Keratinocyte (primary cell): ENCODE measurements at regions not wholly inside any gene's neighbourhood (a gene's known extent, or its start where the extent isn't known, plus 50 kb on each side); places are given as distances from the start of the nearest gene placed in this dataset.

Source experiments
- DNase-seq: peaks from one replicate; pipeline ENCODE4 v3.0.0-alpha.2; 2011; ENCODE audit warnings: low read depth, missing footprints, low spot score
- FAIRE-seq: peaks from 2 replicates; lab custom pipeline; 2011; peaks lifted over from hg19 to GRCh38; lab: Jason Lieb, UNC
- H2AFZ ChIP-seq: 2 replicates; pipeline ENCODE4 v1.6.0; 2012; ENCODE audit warnings: low read length, control low read depth, inconsistent platforms; ENCODE audit not compliant: control insufficient read depth
- H3K27ac ChIP-seq: 2 replicates; pipeline ENCODE4 v1.5.1; 2011; ENCODE audit warnings: low read length; ENCODE audit not compliant: control insufficient read depth, insufficient read depth
- H3K27me3 ChIP-seq: 3 replicates; pipeline ENCODE4 v1.6.0; 2011; ENCODE audit warnings: low read length; ENCODE audit not compliant: control insufficient read depth, insufficient read depth; ENCODE audit errors: extremely low read depth
- H3K36me3 ChIP-seq, 2 experiments: 2 replicates in 1 of 2; 3 replicates in 1 of 2; pipeline ENCODE4 v1.5.1; 2011; ENCODE audit warnings: low read length in 2 of 2, mild to moderate bottlenecking in 1 of 2; ENCODE audit not compliant: control insufficient read depth in 2 of 2, insufficient read depth in 2 of 2; ENCODE audit errors: extremely low read depth in 1 of 2
- H3K4me1 ChIP-seq: 3 replicates; pipeline ENCODE4 v1.5.1; 2011; ENCODE audit warnings: low read length; ENCODE audit not compliant: control insufficient read depth, insufficient read depth; ENCODE audit errors: extremely low read depth
- H3K4me2 ChIP-seq: 3 replicates; pipeline ENCODE4 v1.6.0; 2011; ENCODE audit warnings: low read depth, low read length; ENCODE audit not compliant: control insufficient read depth, insufficient read depth; ENCODE audit errors: extremely low read depth
- H3K4me3 ChIP-seq, 3 experiments: fragments of 200-600 bp in 1 of 3; sonication (generic) in 1 of 3; 2 replicates in 2 of 3; 3 replicates in 1 of 3; pipeline ENCODE4 v1.5.1; 2011 to 2016; ENCODE audit warnings: low read length in 3 of 3, mild to moderate bottlenecking in 3 of 3, control low read depth in 2 of 3, inconsistent platforms in 1 of 3, low read depth in 1 of 3, mixed read lengths in 1 of 3, mixed run types in 1 of 3, moderate library complexity in 1 of 3; ENCODE audit not compliant: control insufficient read depth in 2 of 3, insufficient read depth in 2 of 3; ENCODE audit errors: extremely low read depth in 1 of 3
- H3K79me2 ChIP-seq: 2 replicates; pipeline ENCODE4 v1.6.0; 2012; ENCODE audit warnings: low read length; ENCODE audit not compliant: control insufficient read depth, insufficient read depth
- H3K9ac ChIP-seq: 3 replicates; pipeline ENCODE4 v1.6.0; 2011; ENCODE audit warnings: low read length; ENCODE audit not compliant: control insufficient read depth, insufficient read depth; ENCODE audit errors: extremely low read depth
- H3K9me1 ChIP-seq: 3 replicates; pipeline ENCODE4 v1.6.0; 2011; ENCODE audit warnings: low read length; ENCODE audit not compliant: control insufficient read depth, insufficient read depth; ENCODE audit errors: extremely low read depth
- H3K9me3 ChIP-seq: 2 replicates; pipeline ENCODE4 v1.5.1; 2012; ENCODE audit warnings: low read depth, low read length; ENCODE audit not compliant: control insufficient read depth
- H4K20me1 ChIP-seq: 3 replicates; pipeline ENCODE4 v1.6.0; 2011; ENCODE audit warnings: low read length; ENCODE audit not compliant: control insufficient read depth, insufficient read depth; ENCODE audit errors: extremely low read depth
- CTCF ChIP-seq, 3 experiments: IDR thresholded peaks in 1 of 3; conservative IDR thresholded peaks in 1 of 3; optimal IDR thresholded peaks in 1 of 3; 2 replicates in 2 of 3; 3 replicates in 1 of 3; pipeline versions ENCODE3 to v1.5.1; 2011; ENCODE audit warnings: low read length in 3 of 3, mild to moderate bottlenecking in 3 of 3, moderate library complexity in 2 of 3, control low read depth in 1 of 3, inconsistent platforms in 1 of 3; ENCODE audit not compliant: insufficient read depth in 2 of 3; ENCODE audit errors: extremely low read depth in 1 of 3
- EZH2 ChIP-seq: IDR thresholded peaks from one replicate; pipeline ENCODE4 v1.6.1; 2012; ENCODE audit warnings: inconsistent platforms, mild to moderate bottlenecking, low read length, moderate library complexity
- dilution Hi-C: fragments of 300-500 bp; cut with MboI; formaldehyde crosslinking; loops from one replicate; pipeline ENCODE4 v1.7.0; 2020; ENCODE audit warnings: low sequenced_read_pairs; ENCODE audit not compliant: extremely low pct_ligation_motif_present

GRCh38 chr6:14913931-14914330 lies 331.9 kb upstream of the JARID2 start:
- Histone ChIP-seq H3K36me3 (no peaks in the 10 kb centered on the region), H2AFZ (no peak overlapping the region), H3K4me3 (no peak overlapping the region), H3K4me1 (no peaks in the 10 kb centered on the region), H3K9ac (no peak overlapping the region), H4K20me1 (no peaks in the 10 kb centered on the region), H3K27ac (no peak overlapping the region), H3K4me2 (no peak overlapping the region), H3K9me3 (no peaks in the 10 kb centered on the region), H3K79me2 (no peaks in the 10 kb centered on the region), H3K9me1 (no peaks in the 10 kb centered on the region), H3K27me3 (no peaks in the 10 kb centered on the region)
- TF ChIP-seq EZH2 (no peak), CTCF (optimal IDR thresholded peaks at IDR 0.05 in 1 of 3, IDR thresholded peaks at IDR 0.05 in 1 of 3, conservative IDR thresholded peaks at IDR 0.05 in 1 of 3; ENCODE audit: extremely low read depth in 1 of 3, insufficient read depth in 2 of 3, low read length in 3 of 3) (no peak)
- DNase-seq (no peak), FAIRE-seq (no peak)
- dilution Hi-C loops: no loop called here

GRCh38 chr6:14915888-14916832 lies 329.7 kb upstream of the JARID2 start:
- Histone ChIP-seq H3K27me3 (no peaks in the 10 kb centered on the region), H3K4me1 (no peaks in the 10 kb centered on the region), H3K9me3 (no peaks in the 10 kb centered on the region), H3K9me1 (no peaks in the 10 kb centered on the region), H4K20me1 (no peaks in the 10 kb centered on the region), H3K4me3 (no peak overlapping the region), H3K4me2 (no peak overlapping the region), H3K27ac (no peak overlapping the region), H2AFZ (no peak overlapping the region), H3K36me3 (no peaks in the 10 kb centered on the region), H3K9ac (no peak overlapping the region), H3K79me2 (no peaks in the 10 kb centered on the region)
- no peak for TF ChIP-seq CTCF (optimal IDR thresholded peaks at IDR 0.05 in 1 of 3, IDR thresholded peaks at IDR 0.05 in 1 of 3, conservative IDR thresholded peaks at IDR 0.05 in 1 of 3; ENCODE audit: extremely low read depth in 1 of 3, insufficient read depth in 2 of 3, low read length in 3 of 3)
- TF ChIP-seq EZH2: no peak
- FAIRE-seq (no peak), DNase-seq (no peak)
- dilution Hi-C loops: no loop called here
